VCaP (cell line): ENCODE measurements at regions not wholly inside any gene's neighbourhood (a gene's known extent, or its start where the extent isn't known, plus 50 kb on each side); places are given as distances from the start of the nearest gene placed in this dataset.
"Not testable (repeated sequence)": the region's sequence is repeated elsewhere in the genome, so short reads cannot be mapped to it uniquely, and the experiment has no call there.

Experiments
- H3K27ac ChIP-seq: fragments of 450-650 bp; 2 replicates; pipeline ENCODE4 v1.5.1; 2017
- TF ChIP-seq, protein P1 (sequence below): fragments of 450-650 bp; conservative IDR thresholded peaks from 2 replicates; pipeline ENCODE4 v1.5.1; 2017; ENCODE audit warnings: mild to moderate bottlenecking, moderate library complexity

DNA sequence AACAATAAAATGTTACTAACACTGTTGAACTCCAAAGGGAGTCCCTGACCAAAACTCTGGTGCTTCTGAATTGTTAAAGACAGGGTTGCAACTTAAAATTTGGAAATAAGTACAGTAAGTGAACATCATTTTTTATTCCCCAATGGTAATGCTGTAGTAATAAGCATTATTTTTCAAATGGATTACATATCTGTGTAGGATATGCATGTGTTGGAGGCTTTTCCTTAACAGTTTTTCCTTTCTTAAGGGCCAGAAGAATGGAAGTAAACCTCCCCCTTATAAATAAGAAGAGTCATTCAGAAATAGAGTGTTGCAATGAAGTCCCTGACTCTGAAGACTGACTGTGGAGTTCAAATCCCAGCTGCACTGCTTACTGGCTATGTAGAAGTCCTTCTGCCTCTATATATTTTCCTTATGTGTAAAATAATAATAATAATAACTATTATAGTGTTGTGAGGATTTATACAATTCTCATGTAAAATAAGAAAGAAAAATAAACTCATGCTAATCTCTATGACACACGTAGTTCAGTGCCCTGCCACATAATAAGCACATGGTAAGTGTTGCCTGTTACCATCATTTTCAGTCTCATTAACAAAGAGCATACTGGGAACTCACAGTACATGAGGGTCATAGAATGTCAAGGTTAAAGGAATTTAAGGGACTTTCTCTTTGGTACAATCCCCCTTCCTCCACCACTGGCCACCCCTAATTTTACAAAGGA, 129.8 kb upstream of the SMLR1 start:
- H3K27ac ChIP-seq = no peak overlapping the region
- TF ChIP-seq, protein P1, sequence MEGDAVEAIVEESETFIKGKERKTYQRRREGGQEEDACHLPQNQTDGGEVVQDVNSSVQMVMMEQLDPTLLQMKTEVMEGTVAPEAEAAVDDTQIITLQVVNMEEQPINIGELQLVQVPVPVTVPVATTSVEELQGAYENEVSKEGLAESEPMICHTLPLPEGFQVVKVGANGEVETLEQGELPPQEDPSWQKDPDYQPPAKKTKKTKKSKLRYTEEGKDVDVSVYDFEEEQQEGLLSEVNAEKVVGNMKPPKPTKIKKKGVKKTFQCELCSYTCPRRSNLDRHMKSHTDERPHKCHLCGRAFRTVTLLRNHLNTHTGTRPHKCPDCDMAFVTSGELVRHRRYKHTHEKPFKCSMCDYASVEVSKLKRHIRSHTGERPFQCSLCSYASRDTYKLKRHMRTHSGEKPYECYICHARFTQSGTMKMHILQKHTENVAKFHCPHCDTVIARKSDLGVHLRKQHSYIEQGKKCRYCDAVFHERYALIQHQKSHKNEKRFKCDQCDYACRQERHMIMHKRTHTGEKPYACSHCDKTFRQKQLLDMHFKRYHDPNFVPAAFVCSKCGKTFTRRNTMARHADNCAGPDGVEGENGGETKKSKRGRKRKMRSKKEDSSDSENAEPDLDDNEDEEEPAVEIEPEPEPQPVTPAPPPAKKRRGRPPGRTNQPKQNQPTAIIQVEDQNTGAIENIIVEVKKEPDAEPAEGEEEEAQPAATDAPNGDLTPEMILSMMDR = no peak

DNA sequence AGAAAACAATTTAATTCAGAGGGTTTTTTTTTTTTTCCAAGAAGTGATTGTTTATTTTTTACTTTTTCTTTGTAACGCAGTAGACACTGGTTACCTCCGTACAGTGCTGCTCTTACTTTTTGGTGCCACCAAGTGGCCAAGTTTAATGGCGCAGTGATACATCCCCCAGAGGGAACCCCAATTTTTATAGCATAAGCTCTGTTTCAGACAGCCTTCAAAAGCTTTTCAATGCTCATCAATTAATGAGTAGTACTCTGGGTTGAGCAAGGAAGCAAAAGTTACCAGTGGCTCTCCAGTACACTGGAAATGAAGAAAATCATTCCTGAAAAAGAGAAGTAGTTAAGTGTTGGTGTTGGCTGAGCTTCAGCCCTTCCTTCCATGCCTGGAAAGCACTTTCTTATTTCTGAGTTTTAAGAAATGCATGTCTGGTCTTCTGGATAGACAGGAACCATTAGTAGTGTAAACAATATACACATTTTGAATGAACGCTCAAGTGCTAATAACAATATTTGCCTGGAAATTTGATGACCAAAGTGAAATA, 129.1 kb upstream of the SMLR1 start:
- no peak overlapping the region for H3K27ac ChIP-seq
- TF ChIP-seq, protein P1 = peak; percentile 86

DNA sequence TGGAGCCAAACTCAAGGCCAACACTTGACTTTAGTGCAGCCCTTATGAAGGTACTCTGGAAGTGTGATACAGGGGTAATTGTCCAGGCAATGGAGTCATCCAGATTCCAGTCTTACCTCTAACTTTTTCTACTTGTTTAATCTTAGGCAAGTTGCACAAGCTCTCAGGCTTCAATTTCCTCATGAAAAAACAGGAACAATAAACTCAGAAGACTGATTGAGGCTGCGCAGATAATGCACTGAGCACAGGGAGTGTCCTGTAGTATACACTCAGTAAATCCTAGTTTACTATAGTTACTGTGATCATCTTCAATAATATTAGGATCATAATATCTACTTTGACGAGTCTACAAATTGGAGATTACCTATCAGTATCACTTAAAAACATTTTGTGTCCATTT, 127.5 kb upstream of the SMLR1 start:
- no peak overlapping the region for H3K27ac ChIP-seq
- TF ChIP-seq, protein P1 = no peak

DNA sequence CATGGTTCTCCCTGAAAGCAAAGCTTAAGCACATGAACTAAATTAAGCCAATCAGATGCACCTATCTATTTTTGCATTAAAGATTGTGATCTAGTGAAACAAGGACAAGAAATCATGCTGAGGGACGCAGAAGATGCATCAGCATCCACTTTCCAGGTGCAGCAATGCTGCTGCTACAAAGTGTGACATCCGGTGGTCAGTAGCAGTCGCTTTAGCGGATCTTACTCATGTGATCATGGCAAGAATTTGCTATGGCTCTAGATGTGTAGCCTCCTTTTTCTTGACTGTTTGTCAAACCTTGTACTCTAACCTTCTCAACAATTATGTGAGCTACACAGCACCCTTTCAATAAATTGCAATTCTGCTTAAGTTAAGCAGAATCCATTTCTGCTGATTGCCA, 126.8 kb upstream of the SMLR1 start:
- H3K27ac ChIP-seq = no peak overlapping the region
- TF ChIP-seq, protein P1 = no peak

DNA sequence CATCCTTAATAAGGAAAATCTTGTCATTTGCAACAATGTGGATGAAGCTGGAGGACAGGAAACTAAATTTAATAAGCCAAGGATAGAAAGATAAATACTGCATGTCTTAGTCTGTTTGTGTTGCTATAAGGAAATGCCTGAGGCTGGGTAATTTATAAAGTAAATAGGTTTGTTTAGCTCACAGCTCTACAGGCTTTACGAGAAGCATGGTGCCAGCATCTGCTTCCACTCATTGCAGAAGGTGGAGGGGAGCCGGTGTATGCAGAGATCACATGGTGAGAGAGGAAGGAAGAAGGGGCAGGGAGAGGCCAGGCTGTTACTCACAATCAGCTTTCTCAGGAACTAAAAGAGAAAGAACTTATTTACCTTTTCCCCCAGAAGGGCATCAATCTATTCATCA, 118.9 kb upstream of the SMLR1 start:
- TF ChIP-seq, protein P1 = no peak
- peak overlapping the region; percentile 96 for H3K27ac ChIP-seq

DNA sequence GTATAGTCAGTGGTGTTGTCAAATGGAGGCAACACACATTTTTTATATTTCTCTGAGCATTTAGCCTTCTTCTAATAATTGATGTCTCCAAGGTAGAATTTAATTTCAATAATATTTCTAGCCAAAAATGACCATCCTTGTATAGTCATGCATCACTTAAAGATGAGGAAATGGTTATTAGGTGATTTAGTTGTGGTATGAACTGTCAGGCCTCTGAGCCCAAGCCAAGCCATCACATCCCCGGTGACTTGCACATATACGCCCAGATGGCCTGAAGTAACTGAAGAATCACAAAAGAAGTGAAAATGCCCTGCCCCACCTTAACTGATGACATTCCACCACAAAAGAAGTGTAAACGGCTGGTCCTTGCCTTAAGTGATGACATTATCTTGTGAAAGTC, 115.6 kb upstream of the SMLR1 start:
- not testable (repeated sequence) for H3K27ac ChIP-seq

DNA sequence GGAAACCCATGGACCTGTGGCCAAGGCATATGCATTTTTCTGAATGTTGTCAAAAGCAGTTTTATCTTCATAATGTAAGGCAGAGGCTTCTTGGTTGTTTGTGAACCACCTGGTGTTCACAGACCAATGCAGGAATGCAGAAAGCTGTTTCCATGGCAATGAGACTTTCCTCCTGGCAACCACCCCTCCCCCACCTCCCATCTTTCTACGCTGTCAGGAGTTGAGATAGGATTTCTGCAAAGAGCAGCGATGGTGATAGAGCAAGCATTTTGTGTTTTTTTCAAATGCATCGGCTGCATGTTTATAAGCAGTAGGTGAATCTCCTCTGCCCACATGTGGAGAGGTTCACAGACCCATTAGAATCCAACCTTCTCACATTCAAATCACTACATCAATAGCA, 114.1 kb upstream of the SMLR1 start:
- TF ChIP-seq, protein P1 = no peak
- no peak overlapping the region for H3K27ac ChIP-seq

DNA sequence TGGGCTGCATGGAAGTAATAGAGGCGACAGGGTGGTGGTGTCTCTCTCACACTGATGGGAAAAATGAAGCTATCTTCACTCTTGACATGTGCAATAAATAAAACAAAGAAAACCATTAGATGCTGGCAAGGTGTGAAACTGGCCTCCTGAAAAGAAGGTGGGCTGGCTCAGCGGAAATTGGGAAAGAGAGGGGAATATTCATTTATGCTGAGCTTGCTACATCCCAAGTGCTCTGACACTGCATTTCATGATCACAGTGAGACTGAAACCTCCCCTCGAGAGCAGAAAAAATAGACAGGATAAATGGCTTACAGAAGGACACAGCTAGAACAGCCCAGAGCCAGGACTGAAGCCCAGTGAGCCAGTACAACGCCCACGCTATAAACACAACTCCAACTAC, 112.1 kb upstream of the SMLR1 start:
- TF ChIP-seq, protein P1 = no peak
- H3K27ac ChIP-seq = no peak overlapping the region
